DOHH2 (cell line): ENCODE measurements at regions not wholly inside any gene's neighbourhood (a gene's known extent, or its start where the extent isn't known, plus 50 kb on each side); places are given as distances from the start of the nearest gene placed in this dataset.

ENCODE experiments used
- H3F3A ChIP-seq: fragments of 200-600 bp; sonication (generic), shearing (Covaris generic); 2 replicates; pipeline ENCODE4 v1.6.0; 2016; ENCODE audit warnings: antibody characterized with exemption, mild to moderate bottlenecking; ENCODE audit not compliant: control insufficient read depth, insufficient read depth
- H3K27ac ChIP-seq: fragments of 200-600 bp; sonication (generic); 2 replicates; pipeline ENCODE4 v1.5.1; 2014; ENCODE audit warnings: low read depth, mild to moderate bottlenecking, low read length, moderate library complexity
- H3K27me3 ChIP-seq: fragments of 200-600 bp; sonication (generic); 2 replicates; pipeline ENCODE4 v1.6.1; 2014; ENCODE audit warnings: mild to moderate bottlenecking, low read length, mixed read lengths; ENCODE audit not compliant: control insufficient read depth
- H3K36me3 ChIP-seq: fragments of 200-600 bp; sonication (generic); 2 replicates; pipeline ENCODE4 v1.6.1; 2014; ENCODE audit warnings: mild to moderate bottlenecking, low read length, moderate library complexity, mixed read lengths; ENCODE audit not compliant: control insufficient read depth
- H3K4me1 ChIP-seq: fragments of 200-600 bp; sonication (generic); 2 replicates; pipeline ENCODE4 v1.6.1; 2014; ENCODE audit warnings: mild to moderate bottlenecking, low read length, mixed read lengths; ENCODE audit not compliant: control insufficient read depth
- H3K4me2 ChIP-seq: fragments of 200-600 bp; sonication (generic); 2 replicates; pipeline ENCODE4 v1.6.0; 2014; ENCODE audit warnings: mild to moderate bottlenecking, low read length, moderate library complexity
- H3K4me3 ChIP-seq: fragments of 200-600 bp; sonication (generic); 2 replicates; pipeline ENCODE4 v1.5.1; 2014; ENCODE audit warnings: mild to moderate bottlenecking, low read length, mixed read lengths
- H3K79me2 ChIP-seq: fragments of 200-600 bp; sonication (generic); 2 replicates; pipeline ENCODE4 v1.6.1; 2014; ENCODE audit warnings: mild to moderate bottlenecking, low read length, mixed read lengths; ENCODE audit not compliant: control insufficient read depth
- H3K9me2 ChIP-seq: fragments of 200-600 bp; sonication (generic); replicated peaks from 2 replicates; pipeline ENCODE4 v1.6.1; 2014; ENCODE audit warnings: mild to moderate bottlenecking, low read length, mixed read lengths; ENCODE audit not compliant: control insufficient read depth
- H3K9me3 ChIP-seq: fragments of 200-600 bp; sonication (generic); 2 replicates; pipeline ENCODE4 v1.6.1; 2014; ENCODE audit warnings: antibody characterized with exemption, low read length, mixed read lengths; ENCODE audit not compliant: control insufficient read depth, insufficient read depth
- H4K20me1 ChIP-seq: fragments of 200-600 bp; sonication (generic); 2 replicates; pipeline ENCODE4 v1.6.0; 2014; ENCODE audit warnings: low read depth, mild to moderate bottlenecking, antibody characterized with exemption, low read length, moderate library complexity; ENCODE audit not compliant: control insufficient read depth, insufficient read depth
- EZH2phosphoT487 ChIP-seq: fragments of 200-600 bp; sonication (generic); IDR thresholded peaks from 2 replicates; pipeline ENCODE4 v1.6.1; 2017; ENCODE audit warnings: borderline replicate concordance, mild to moderate bottlenecking, antibody characterized with exemption, low read length, moderate library complexity, mixed read lengths
- TF ChIP-seq, protein P1 (sequence below): fragments of 200-600 bp; sonication (generic); IDR thresholded peaks from one replicate; pipeline ENCODE4 v1.5.1; 2014; ENCODE audit warnings: antibody characterized with exemption, mild to moderate bottlenecking, low read depth, low read length; ENCODE audit not compliant: poor library complexity, severe bottlenecking

DNA sequence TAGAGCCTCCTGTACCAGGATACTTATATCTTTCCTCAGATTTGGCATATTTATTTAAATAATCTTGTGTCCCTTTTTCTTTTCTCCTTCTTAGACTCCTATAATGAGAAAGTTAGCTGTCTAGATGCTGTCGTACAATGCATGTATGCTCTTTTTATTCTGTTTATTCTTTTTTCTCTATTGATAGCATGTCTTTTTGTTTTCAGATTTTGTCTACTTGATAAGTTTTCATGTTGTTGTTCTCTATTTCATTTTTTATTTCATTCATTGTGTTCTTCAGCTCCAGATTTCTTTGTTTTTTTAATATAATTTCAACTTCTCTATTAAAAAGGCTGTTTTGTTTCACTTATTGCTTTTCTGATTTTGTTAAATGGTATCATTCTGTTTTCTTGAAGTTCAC is 674.3 kb upstream of the POU3F3 start:
- Histone ChIP-seq H3K27me3 (no peaks in the 10 kb centered on the region), H3F3A (no peaks in the 10 kb centered on the region), H4K20me1 (no peaks in the 10 kb centered on the region), H3K4me2 (no peak overlapping the region), H3K36me3 (no peaks in the 10 kb centered on the region), H3K9me3 (peaks cover 18% of the 10 kb centered on the region), H3K79me2 (no peaks in the 10 kb centered on the region), H3K4me1 (0 out of 2 replicates have a peak, but pooled peaks cover 3% of the 10 kb centered on the region), H3K27ac (no peak overlapping the region), H3K4me3 (no peak overlapping the region), H3K9me2 (no peaks in the 10 kb centered on the region)
- TF ChIP-seq, protein P1, sequence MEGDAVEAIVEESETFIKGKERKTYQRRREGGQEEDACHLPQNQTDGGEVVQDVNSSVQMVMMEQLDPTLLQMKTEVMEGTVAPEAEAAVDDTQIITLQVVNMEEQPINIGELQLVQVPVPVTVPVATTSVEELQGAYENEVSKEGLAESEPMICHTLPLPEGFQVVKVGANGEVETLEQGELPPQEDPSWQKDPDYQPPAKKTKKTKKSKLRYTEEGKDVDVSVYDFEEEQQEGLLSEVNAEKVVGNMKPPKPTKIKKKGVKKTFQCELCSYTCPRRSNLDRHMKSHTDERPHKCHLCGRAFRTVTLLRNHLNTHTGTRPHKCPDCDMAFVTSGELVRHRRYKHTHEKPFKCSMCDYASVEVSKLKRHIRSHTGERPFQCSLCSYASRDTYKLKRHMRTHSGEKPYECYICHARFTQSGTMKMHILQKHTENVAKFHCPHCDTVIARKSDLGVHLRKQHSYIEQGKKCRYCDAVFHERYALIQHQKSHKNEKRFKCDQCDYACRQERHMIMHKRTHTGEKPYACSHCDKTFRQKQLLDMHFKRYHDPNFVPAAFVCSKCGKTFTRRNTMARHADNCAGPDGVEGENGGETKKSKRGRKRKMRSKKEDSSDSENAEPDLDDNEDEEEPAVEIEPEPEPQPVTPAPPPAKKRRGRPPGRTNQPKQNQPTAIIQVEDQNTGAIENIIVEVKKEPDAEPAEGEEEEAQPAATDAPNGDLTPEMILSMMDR = no peak
- TF ChIP-seq EZH2phosphoT487 = no peak

DNA sequence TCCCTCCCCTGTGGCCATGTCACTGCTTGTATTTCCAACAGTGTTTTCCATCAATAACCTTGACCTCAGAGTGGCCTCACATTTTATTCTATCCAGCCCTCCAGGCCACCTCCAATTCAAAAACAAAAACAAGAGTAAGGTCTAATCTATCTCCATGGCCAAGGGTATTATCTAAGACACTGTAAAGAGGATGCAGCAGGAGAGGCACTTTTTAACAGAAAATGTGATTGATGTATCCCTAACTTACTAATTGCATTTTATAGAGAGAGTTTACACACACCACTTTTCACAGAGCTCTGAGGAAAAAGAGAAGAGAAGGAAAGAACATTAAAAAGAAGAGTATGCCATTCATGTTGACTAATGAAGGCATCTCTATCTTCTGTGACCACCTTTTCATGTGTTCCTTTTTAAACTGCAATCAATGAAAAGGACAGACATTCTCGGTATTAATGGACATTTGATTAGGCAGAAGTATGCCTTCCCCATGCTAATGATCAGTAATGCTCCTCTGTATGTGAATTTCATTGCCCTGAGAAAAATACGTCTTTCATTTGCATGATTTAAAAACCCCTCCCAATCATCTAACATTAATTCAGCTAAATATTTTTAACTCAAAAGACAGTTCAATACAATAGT is 653.3 kb upstream of the POU3F3 start:
- H3K9me2 ChIP-seq = no peaks in the 10 kb centered on the region
- no peak for TF ChIP-seq EZH2phosphoT487
- TF ChIP-seq, protein P1 = no peak
- H3K36me3 ChIP-seq = no peaks in the 10 kb centered on the region
- no peaks in the 10 kb centered on the region for H4K20me1 ChIP-seq
- H3F3A ChIP-seq = no peaks in the 10 kb centered on the region
- H3K9me3 ChIP-seq = no peaks in the 10 kb centered on the region; the same call in 1 of the 2 replicates
- H3K4me3 ChIP-seq = no peak overlapping the region
- H3K4me1 ChIP-seq = no peaks in the 10 kb centered on the region
- H3K27me3 ChIP-seq = no peaks in the 10 kb centered on the region
- H3K79me2 ChIP-seq = no peaks in the 10 kb centered on the region
- no peak overlapping the region for H3K4me2 ChIP-seq
- H3K27ac ChIP-seq = no peak overlapping the region

DNA sequence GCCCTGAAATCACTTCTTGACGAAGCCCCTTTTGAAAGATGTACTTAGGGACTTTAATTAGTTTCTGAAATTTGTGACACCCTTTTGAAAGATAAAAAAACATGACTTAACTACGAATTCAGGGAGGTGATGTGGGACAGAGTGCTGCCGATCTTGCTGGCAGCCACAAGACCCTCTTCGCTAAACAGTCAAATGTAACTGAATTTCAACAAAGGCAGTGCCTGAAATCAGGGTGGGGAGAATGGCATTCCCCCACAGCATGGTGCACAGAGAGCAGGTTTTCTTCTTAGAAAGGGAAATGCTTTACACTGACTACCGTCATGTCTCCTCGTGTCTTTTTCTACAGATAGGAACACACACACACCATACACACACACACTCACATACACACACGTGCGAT is 640.2 kb upstream of the POU3F3 start:
- Histone ChIP-seq H3K9me3 (no peaks in the 10 kb centered on the region), H3F3A (no peaks in the 10 kb centered on the region), H3K4me3 (no peak overlapping the region), H4K20me1 (no peaks in the 10 kb centered on the region), H3K4me1 (peaks cover 25% of the 10 kb centered on the region), H3K79me2 (no peaks in the 10 kb centered on the region), H3K36me3 (peaks cover 6% of the 10 kb centered on the region; the same call in 1 of the 2 replicates), H3K4me2 (no peak overlapping the region), H3K9me2 (no peaks in the 10 kb centered on the region), H3K27ac (no peak overlapping the region), H3K27me3 (no peaks in the 10 kb centered on the region)
- TF ChIP-seq, protein P1 = no peak
- no peak for TF ChIP-seq EZH2phosphoT487
